ENCODE measurements at regions not wholly inside any gene's neighbourhood (a gene's known extent, or its start where the extent isn't known, plus 50 kb on each side); places are given as distances from the start of the nearest gene placed in this dataset.

DNA sequence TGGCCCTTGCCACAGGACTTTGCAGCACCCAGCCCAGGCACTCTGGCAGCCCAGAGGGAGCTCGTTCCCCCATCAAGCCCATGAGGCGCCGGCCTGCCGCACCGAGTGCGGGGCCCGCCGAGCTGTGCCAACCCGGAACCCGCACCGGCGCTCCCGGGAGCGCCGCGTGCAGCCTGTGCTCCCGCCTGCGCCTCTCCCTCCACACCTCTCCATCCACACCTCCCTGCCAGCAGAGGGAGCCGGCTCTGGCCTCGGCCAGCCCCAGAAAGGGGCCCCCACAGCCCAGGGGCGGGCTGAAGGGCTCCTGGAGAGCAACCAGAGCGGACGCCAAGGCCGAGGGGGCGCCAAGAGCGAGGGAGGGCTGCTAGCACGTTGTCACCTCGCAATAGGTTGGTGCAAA is 268.8 kb downstream of the MID1IP1 start:
- Histone ChIP-seq H3K18ac (ENCODE audit: low read length) (no peak overlapping the region), H4K8ac (ENCODE audit: low read depth, low read length) (no peak overlapping the region), H4K5ac (ENCODE audit: low read length) (no peak overlapping the region), H3K23ac (ENCODE audit: low read length) (no peak overlapping the region), H3K36me3 (ENCODE audit: control insufficient read depth, insufficient read depth, low read length) (no peaks in the 10 kb centered on the region), H3K27ac (ENCODE audit: low read depth, low read length) (no peak overlapping the region), H2AK5ac (ENCODE audit: low read length) (no peak overlapping the region), H2BK5ac (ENCODE audit: low read length) (no peak overlapping the region), H3K27me3 (ENCODE audit: insufficient read depth, low read length, poor library complexity) (no peaks in the 10 kb centered on the region), H2BK15ac (replicated peaks; ENCODE audit: low read depth) (no peak overlapping the region), H3K4me2 (ENCODE audit: low read length) (no peak overlapping the region), H3K79me2 (ENCODE audit: control insufficient read depth, insufficient read depth, low read length) (no peaks in the 10 kb centered on the region), H2BK120ac (ENCODE audit: low read depth, low read length) (no peak overlapping the region), H3K4ac (ENCODE audit: low read depth, low read length) (no peak overlapping the region), H3K4me3 (ENCODE audit: low read length) (no peak overlapping the region), H3K79me1 (ENCODE audit: low read length) (no peaks in the 10 kb centered on the region), H3K4me1 (ENCODE audit: control insufficient read depth, low read depth, low read length) (peaks cover 2% of the 10 kb centered on the region), H3K9ac (ENCODE audit: low read length) (no peak overlapping the region), H3K56ac (ENCODE audit: low read length) (no peak overlapping the region)
- DNase-seq, result no peak
- no CpG with 5 or more reads among the region's 28 CpGs for WGBS (ENCODE audit: extremely low coverage, insufficient coverage, low lambda C conversion rate)

DNA sequence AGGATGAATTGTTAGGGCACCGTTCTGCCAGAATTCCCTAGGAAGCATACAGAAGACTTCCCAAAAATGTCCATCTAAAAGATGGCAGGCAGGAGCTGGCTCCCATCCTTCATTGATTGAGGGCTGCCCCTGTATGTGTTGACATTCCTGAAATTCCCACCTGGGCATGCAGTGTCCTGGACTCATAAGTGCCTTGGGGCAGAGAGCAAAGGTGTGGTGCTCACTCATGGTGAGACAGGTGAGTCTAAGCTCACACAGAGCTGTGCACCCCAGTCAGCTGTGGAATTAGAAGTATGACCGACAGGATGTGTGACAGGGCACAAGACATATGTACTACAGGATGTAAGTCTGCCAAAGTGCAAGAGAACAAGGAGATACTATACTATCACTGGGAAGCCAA is 271.9 kb downstream of the MID1IP1 start:
- no peak overlapping the region for H2AK5ac ChIP-seq (ENCODE audit: low read length)
- H3K56ac ChIP-seq (ENCODE audit: low read length), result no peak overlapping the region
- no peak for DNase-seq
- no peak overlapping the region for H3K23ac ChIP-seq (ENCODE audit: low read length)
- H2BK5ac ChIP-seq (ENCODE audit: low read length), result no peak overlapping the region
- no peak overlapping the region for H3K4ac ChIP-seq (ENCODE audit: low read depth, low read length)
- no peak overlapping the region for H4K8ac ChIP-seq (ENCODE audit: low read depth, low read length)
- no peak overlapping the region for H3K27ac ChIP-seq (ENCODE audit: low read depth, low read length)
- no peak overlapping the region for H3K18ac ChIP-seq (ENCODE audit: low read length)
- H3K36me3 ChIP-seq (ENCODE audit: control insufficient read depth, insufficient read depth, low read length), result no peaks in the 10 kb centered on the region
- no CpG with 5 or more reads among the region's 2 CpGs for WGBS (ENCODE audit: extremely low coverage, insufficient coverage, low lambda C conversion rate)
- no peak overlapping the region for H4K5ac ChIP-seq (ENCODE audit: low read length)
- H2BK15ac ChIP-seq (replicated peaks; ENCODE audit: low read depth), result no peak overlapping the region
- no peak overlapping the region for H3K4me2 ChIP-seq (ENCODE audit: low read length)
- H3K27me3 ChIP-seq (ENCODE audit: insufficient read depth, low read length, poor library complexity), result no peaks in the 10 kb centered on the region
- H3K4me1 ChIP-seq (ENCODE audit: control insufficient read depth, low read depth, low read length), result no peaks in the 10 kb centered on the region
- no peaks in the 10 kb centered on the region for H3K79me1 ChIP-seq (ENCODE audit: low read length)
- no peaks in the 10 kb centered on the region for H3K79me2 ChIP-seq (ENCODE audit: control insufficient read depth, insufficient read depth, low read length)
- H3K9ac ChIP-seq (ENCODE audit: low read length), result no peak overlapping the region
- H2BK120ac ChIP-seq (ENCODE audit: low read depth, low read length), result no peak overlapping the region
- H3K4me3 ChIP-seq (ENCODE audit: low read length), result no peak overlapping the region

DNA sequence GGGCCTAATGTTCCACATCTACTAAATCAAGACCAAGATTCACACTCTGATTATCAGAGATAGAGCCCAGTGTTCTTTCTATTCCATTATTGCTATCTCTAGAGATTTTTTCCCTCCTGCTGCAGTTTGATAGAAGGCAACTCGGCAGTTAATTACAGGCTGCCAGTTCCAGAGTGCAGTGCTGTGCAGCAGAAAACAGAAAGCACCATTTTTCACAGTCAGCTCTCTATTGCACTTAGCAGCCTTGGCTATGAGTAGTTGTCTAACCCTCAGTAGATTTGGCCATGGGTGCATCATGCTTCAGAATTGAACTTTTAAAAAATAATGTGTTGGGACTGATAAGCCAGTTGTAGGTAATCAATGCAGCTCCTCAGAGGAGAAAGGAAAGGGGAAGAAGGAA is 295.3 kb downstream of the MID1IP1 start:
- H3K56ac ChIP-seq (ENCODE audit: low read length), result no peak overlapping the region
- H4K8ac ChIP-seq (ENCODE audit: low read depth, low read length), result no peak overlapping the region
- WGBS (ENCODE audit: extremely low coverage, insufficient coverage, low lambda C conversion rate), result no CpG with 5 or more reads among the region's 1 CpG
- no peak overlapping the region for H3K9ac ChIP-seq (ENCODE audit: low read length)
- no peak overlapping the region for H3K4ac ChIP-seq (ENCODE audit: low read depth, low read length)
- H4K5ac ChIP-seq (ENCODE audit: low read length), result no peak overlapping the region
- no peak for DNase-seq
- no peak overlapping the region for H3K4me2 ChIP-seq (ENCODE audit: low read length)
- H3K27ac ChIP-seq (ENCODE audit: low read depth, low read length), result no peak overlapping the region
- no peak overlapping the region for H2AK5ac ChIP-seq (ENCODE audit: low read length)
- H3K36me3 ChIP-seq (ENCODE audit: control insufficient read depth, insufficient read depth, low read length), result no peaks in the 10 kb centered on the region
- no peaks in the 10 kb centered on the region for H3K79me1 ChIP-seq (ENCODE audit: low read length)
- no peak overlapping the region for H2BK120ac ChIP-seq (ENCODE audit: low read depth, low read length)
- H2BK5ac ChIP-seq (ENCODE audit: low read length), result no peak overlapping the region
- no peak overlapping the region for H3K18ac ChIP-seq (ENCODE audit: low read length)
- H3K4me1 ChIP-seq (ENCODE audit: control insufficient read depth, low read depth, low read length), result no peaks in the 10 kb centered on the region
- H3K79me2 ChIP-seq (ENCODE audit: control insufficient read depth, insufficient read depth, low read length), result no peaks in the 10 kb centered on the region
- H3K23ac ChIP-seq (ENCODE audit: low read length), result no peak overlapping the region
- H2BK15ac ChIP-seq (replicated peaks; ENCODE audit: low read depth), result no peak overlapping the region
- H3K4me3 ChIP-seq (ENCODE audit: low read length), result no peak overlapping the region
- no peaks in the 10 kb centered on the region for H3K27me3 ChIP-seq (ENCODE audit: insufficient read depth, low read length, poor library complexity)

DNA sequence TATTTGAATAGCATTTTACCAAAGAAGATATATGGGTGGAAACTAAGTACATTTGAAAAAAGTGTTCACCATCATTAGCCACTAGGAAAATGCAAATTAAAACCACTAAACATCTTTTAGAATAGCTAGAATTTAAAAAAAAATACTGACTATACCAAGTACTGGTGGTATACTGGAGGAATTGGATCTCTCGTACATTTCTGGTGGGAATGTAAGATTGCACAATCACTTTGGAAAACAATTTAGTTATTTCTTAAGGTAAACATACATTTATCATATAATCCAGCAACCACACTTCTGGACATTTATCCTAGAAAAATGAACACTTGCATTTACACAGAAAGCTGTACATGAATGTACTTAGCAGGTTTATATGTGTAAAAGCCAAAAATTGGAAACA is 303.5 kb downstream of the MID1IP1 start:
- H3K27me3 ChIP-seq (ENCODE audit: insufficient read depth, low read length, poor library complexity), result no peaks in the 10 kb centered on the region
- H3K18ac ChIP-seq (ENCODE audit: low read length), result no peak overlapping the region
- H3K4me1 ChIP-seq (ENCODE audit: control insufficient read depth, low read depth, low read length), result no peaks in the 10 kb centered on the region
- H4K5ac ChIP-seq (ENCODE audit: low read length), result no peak overlapping the region
- no peaks in the 10 kb centered on the region for H3K79me2 ChIP-seq (ENCODE audit: control insufficient read depth, insufficient read depth, low read length)
- H3K36me3 ChIP-seq (ENCODE audit: control insufficient read depth, insufficient read depth, low read length), result no peaks in the 10 kb centered on the region
- no peak overlapping the region for H3K56ac ChIP-seq (ENCODE audit: low read length)
- no peak overlapping the region for H3K23ac ChIP-seq (ENCODE audit: low read length)
- no peak overlapping the region for H3K9ac ChIP-seq (ENCODE audit: low read length)
- no peak overlapping the region for H3K4me3 ChIP-seq (ENCODE audit: low read length)
- no peak overlapping the region for H4K8ac ChIP-seq (ENCODE audit: low read depth, low read length)
- H3K27ac ChIP-seq (ENCODE audit: low read depth, low read length), result no peak overlapping the region
- H3K4me2 ChIP-seq (ENCODE audit: low read length), result no peak overlapping the region
- no CpG with 5 or more reads among the region's 1 CpG for WGBS (ENCODE audit: extremely low coverage, insufficient coverage, low lambda C conversion rate)
- no peak for DNase-seq
- H3K4ac ChIP-seq (ENCODE audit: low read depth, low read length), result no peak overlapping the region
- no peak overlapping the region for H2BK120ac ChIP-seq (ENCODE audit: low read depth, low read length)
- no peaks in the 10 kb centered on the region for H3K79me1 ChIP-seq (ENCODE audit: low read length)
- H2BK15ac ChIP-seq (replicated peaks; ENCODE audit: low read depth), result no peak overlapping the region
- H2BK5ac ChIP-seq (ENCODE audit: low read length), result no peak overlapping the region
- H2AK5ac ChIP-seq (ENCODE audit: low read length), result no peak overlapping the region

DNA sequence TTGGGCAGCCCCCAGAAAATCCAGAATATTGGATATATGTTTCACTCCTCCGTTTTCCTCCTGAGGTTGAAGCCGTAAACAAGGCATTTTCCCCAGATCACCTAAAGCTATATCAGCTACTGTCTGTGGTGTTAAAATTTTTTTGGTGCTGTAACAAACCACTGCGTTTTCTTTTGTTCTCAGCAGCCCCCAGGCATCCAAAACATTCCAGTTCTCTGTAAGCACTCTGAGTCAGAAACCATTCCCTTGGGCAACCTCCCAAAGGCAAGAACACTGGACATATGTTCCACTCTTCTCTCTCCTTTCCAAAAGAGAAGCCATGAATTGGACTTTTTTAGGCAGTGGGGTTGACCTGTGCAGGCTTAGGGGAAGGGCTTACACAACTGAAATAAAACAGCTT is 310.9 kb downstream of the MID1IP1 start:
- no peak overlapping the region for H3K9ac ChIP-seq (ENCODE audit: low read length)
- no peak overlapping the region for H3K4ac ChIP-seq (ENCODE audit: low read depth, low read length)
- H2BK5ac ChIP-seq (ENCODE audit: low read length), result no peak overlapping the region
- H3K79me2 ChIP-seq (ENCODE audit: control insufficient read depth, insufficient read depth, low read length), result no peaks in the 10 kb centered on the region
- H3K4me3 ChIP-seq (ENCODE audit: low read length), result no peak overlapping the region
- H4K5ac ChIP-seq (ENCODE audit: low read length), result no peak overlapping the region
- no peak overlapping the region for H4K8ac ChIP-seq (ENCODE audit: low read depth, low read length)
- H3K23ac ChIP-seq (ENCODE audit: low read length), result no peak overlapping the region
- H2BK120ac ChIP-seq (ENCODE audit: low read depth, low read length), result no peak overlapping the region
- H3K36me3 ChIP-seq (ENCODE audit: control insufficient read depth, insufficient read depth, low read length), result no peaks in the 10 kb centered on the region
- H2BK15ac ChIP-seq (replicated peaks; ENCODE audit: low read depth), result no peak overlapping the region
- H3K27ac ChIP-seq (ENCODE audit: low read depth, low read length), result no peak overlapping the region
- H3K79me1 ChIP-seq (ENCODE audit: low read length), result no peaks in the 10 kb centered on the region
- H3K4me2 ChIP-seq (ENCODE audit: low read length), result no peak overlapping the region
- H3K18ac ChIP-seq (ENCODE audit: low read length), result no peak overlapping the region
- H3K56ac ChIP-seq (ENCODE audit: low read length), result no peak overlapping the region
- no peak overlapping the region for H2AK5ac ChIP-seq (ENCODE audit: low read length)
- no peak for DNase-seq
- no CpG with 5 or more reads among the region's 3 CpGs for WGBS (ENCODE audit: extremely low coverage, insufficient coverage, low lambda C conversion rate)
- H3K27me3 ChIP-seq (ENCODE audit: insufficient read depth, low read length, poor library complexity), result no peaks in the 10 kb centered on the region
- H3K4me1 ChIP-seq (ENCODE audit: control insufficient read depth, low read depth, low read length), result no peaks in the 10 kb centered on the region

DNA sequence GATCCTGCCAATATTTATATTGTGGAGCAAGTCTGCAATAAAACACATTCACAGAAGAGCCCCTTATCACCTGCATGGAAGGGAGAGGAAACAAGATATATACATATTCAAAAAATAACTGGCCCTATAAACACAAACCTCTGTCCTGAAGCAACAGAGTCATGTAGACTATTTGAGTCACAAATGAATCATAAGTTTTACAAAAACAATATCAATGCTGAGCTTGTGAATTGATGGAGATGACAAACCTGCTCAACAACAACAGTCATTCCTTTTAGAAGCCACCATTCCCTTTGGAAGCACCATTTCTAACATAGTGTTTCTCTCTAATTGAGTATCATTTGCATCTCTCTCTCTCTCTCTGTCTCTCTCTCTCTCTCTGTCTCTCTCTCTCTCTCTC is 313.9 kb downstream of the MID1IP1 start:
- Histone ChIP-seq H3K27ac (ENCODE audit: low read depth, low read length) (no peak overlapping the region), H3K4me1 (ENCODE audit: control insufficient read depth, low read depth, low read length) (no peaks in the 10 kb centered on the region), H2BK5ac (ENCODE audit: low read length) (no peak overlapping the region), H2AK5ac (ENCODE audit: low read length) (no peak overlapping the region), H4K5ac (ENCODE audit: low read length) (no peak overlapping the region), H3K4me3 (ENCODE audit: low read length) (no peak overlapping the region), H2BK15ac (replicated peaks; ENCODE audit: low read depth) (no peak overlapping the region), H3K79me1 (ENCODE audit: low read length) (no peaks in the 10 kb centered on the region), H3K9ac (ENCODE audit: low read length) (no peak overlapping the region), H3K56ac (ENCODE audit: low read length) (no peak overlapping the region), H2BK120ac (ENCODE audit: low read depth, low read length) (no peak overlapping the region), H3K79me2 (ENCODE audit: control insufficient read depth, insufficient read depth, low read length) (no peaks in the 10 kb centered on the region), H3K18ac (ENCODE audit: low read length) (no peak overlapping the region), H3K23ac (ENCODE audit: low read length) (no peak overlapping the region), H4K8ac (ENCODE audit: low read depth, low read length) (no peak overlapping the region), H3K4me2 (ENCODE audit: low read length) (no peak overlapping the region), H3K27me3 (ENCODE audit: insufficient read depth, low read length, poor library complexity) (no peaks in the 10 kb centered on the region), H3K4ac (ENCODE audit: low read depth, low read length) (no peak overlapping the region), H3K36me3 (ENCODE audit: control insufficient read depth, insufficient read depth, low read length) (no peaks in the 10 kb centered on the region)
- no peak for DNase-seq
